ENCODE measurements at regions not wholly inside any gene's neighbourhood (a gene's known extent, or its start where the extent isn't known, plus 50 kb on each side); places are given as distances from the start of the nearest gene placed in this dataset.

DNA sequence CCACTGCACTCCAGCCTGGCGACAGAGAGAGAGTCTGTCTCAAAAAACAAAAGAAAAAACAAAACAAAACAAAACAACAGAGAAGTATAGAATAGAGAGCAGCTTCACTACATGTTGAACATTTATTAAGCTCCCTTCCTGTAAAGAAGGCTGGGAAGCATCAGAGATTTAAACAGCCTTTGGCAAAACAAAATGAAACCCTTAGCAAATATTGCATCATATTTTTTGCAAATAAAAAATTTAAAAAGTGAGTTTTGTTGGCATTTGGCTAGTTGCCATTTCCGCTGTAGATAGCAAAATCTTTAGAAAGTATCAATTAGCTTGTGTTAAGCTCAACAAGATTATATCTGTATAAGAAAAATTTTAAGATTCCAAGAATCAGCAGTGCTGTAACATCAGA is 151.2 kb downstream of the SERPINI1 start:
- H4K8ac ChIP-seq (ENCODE audit: low read depth, low read length), result no peak overlapping the region
- no peak overlapping the region for H3K14ac ChIP-seq (ENCODE audit: low read length)
- H3K36me3 ChIP-seq (ENCODE audit: control insufficient read depth in 1 of 2, insufficient read depth in 2 of 2, low read length in 2 of 2), result no peaks in the 10 kb centered on the region
- no peaks in the 10 kb centered on the region for H3K9me3 ChIP-seq (ENCODE audit: insufficient read depth, low read depth, low read length)
- WGBS (ENCODE audit: extremely low coverage, insufficient coverage, insufficient read length), result no CpG with 5 or more reads among the region's 2 CpGs
- H3K79me1 ChIP-seq (ENCODE audit: low read length), result no peaks in the 10 kb centered on the region
- H3K4me1 ChIP-seq (ENCODE audit: control insufficient read depth in 1 of 2, insufficient read depth in 2 of 2, low read length in 2 of 2), result no peaks in the 10 kb centered on the region
- H2BK120ac ChIP-seq (ENCODE audit: insufficient read depth, low read length, poor library complexity), result no peak overlapping the region
- no peak overlapping the region for H2AK5ac ChIP-seq (ENCODE audit: low read length)
- no peak overlapping the region for H3K23ac ChIP-seq (ENCODE audit: low read length)
- H3K27ac ChIP-seq (ENCODE audit: low read depth, low read length), result no peak overlapping the region
- no peak overlapping the region for H2BK12ac ChIP-seq (ENCODE audit: low read length)
- no peak overlapping the region for H4K91ac ChIP-seq (ENCODE audit: low read depth, low read length)
- H3K18ac ChIP-seq (ENCODE audit: low read length), result no peak overlapping the region
- no peak overlapping the region for H3K4ac ChIP-seq (ENCODE audit: low read depth, low read length)
- H3K4me3 ChIP-seq (ENCODE audit: low read depth, low read length), result no peak overlapping the region
- H3K9ac ChIP-seq (ENCODE audit: low read length), result no peak overlapping the region
- DNase-seq, result no peak
- no peaks in the 10 kb centered on the region for H3K27me3 ChIP-seq (ENCODE audit: insufficient read depth, low read length)
- H3K79me2 ChIP-seq (ENCODE audit: control insufficient read depth, insufficient read depth, low read length, poor library complexity), result no peaks in the 10 kb centered on the region
- no peak overlapping the region for H2AFZ ChIP-seq (ENCODE audit: insufficient read depth, low read length, poor library complexity)
- no peak overlapping the region for H2BK5ac ChIP-seq (ENCODE audit: low read depth, low read length, poor library complexity)
- H3K4me2 ChIP-seq (ENCODE audit: low read length), result no peak overlapping the region
- H4K12ac ChIP-seq (ENCODE audit: low read depth, low read length), result no peak overlapping the region

DNA sequence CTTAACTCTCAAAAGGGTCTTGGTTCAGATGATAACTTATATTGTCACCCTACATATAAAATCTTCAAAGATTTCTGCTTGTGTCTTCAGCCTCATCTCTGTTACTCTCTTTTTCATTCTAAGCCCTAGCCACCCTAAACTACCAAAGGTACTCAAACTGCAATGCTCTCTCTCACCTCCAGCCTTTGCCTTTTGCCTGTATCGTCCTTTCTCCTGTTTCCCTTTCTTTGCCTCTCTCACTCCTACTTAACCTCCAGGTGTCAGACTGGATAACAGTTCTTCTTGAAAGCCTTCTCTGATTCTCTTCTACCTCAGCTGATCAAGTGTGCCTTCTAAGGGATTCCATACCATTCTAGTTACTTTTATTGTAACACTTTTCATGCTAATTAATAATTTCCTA is 149.8 kb downstream of the SERPINI1 start:
- Histone ChIP-seq H3K79me2 (ENCODE audit: control insufficient read depth, insufficient read depth, low read length, poor library complexity) (no peaks in the 10 kb centered on the region), H4K12ac (ENCODE audit: low read depth, low read length) (no peak overlapping the region), H3K9me3 (ENCODE audit: insufficient read depth, low read depth, low read length) (no peaks in the 10 kb centered on the region), H3K27ac (ENCODE audit: low read depth, low read length) (no peak overlapping the region), H3K9ac (ENCODE audit: low read length) (no peak overlapping the region), H2BK120ac (ENCODE audit: insufficient read depth, low read length, poor library complexity) (no peak overlapping the region), H3K4me3 (ENCODE audit: low read depth, low read length) (no peak overlapping the region), H3K4ac (ENCODE audit: low read depth, low read length) (no peak overlapping the region), H3K18ac (ENCODE audit: low read length) (no peak overlapping the region), H3K23ac (ENCODE audit: low read length) (no peak overlapping the region), H2AK5ac (ENCODE audit: low read length) (no peak overlapping the region), H3K4me1 (ENCODE audit: control insufficient read depth in 1 of 2, insufficient read depth in 2 of 2, low read length in 2 of 2) (no peaks in the 10 kb centered on the region), H2BK12ac (ENCODE audit: low read length) (no peak overlapping the region), H3K27me3 (ENCODE audit: insufficient read depth, low read length) (no peaks in the 10 kb centered on the region), H3K14ac (ENCODE audit: low read length) (no peak overlapping the region), H4K8ac (ENCODE audit: low read depth, low read length) (no peak overlapping the region), H2BK5ac (ENCODE audit: low read depth, low read length, poor library complexity) (no peak overlapping the region), H4K91ac (ENCODE audit: low read depth, low read length) (no peak overlapping the region), H3K79me1 (ENCODE audit: low read length) (no peaks in the 10 kb centered on the region), H3K36me3 (ENCODE audit: control insufficient read depth in 1 of 2, insufficient read depth in 2 of 2, low read length in 2 of 2) (no peaks in the 10 kb centered on the region), H2AFZ (ENCODE audit: insufficient read depth, low read length, poor library complexity) (no peak overlapping the region), H3K4me2 (ENCODE audit: low read length) (no peak overlapping the region)
- no CpG with 5 or more reads among the region's 1 CpG for WGBS (ENCODE audit: extremely low coverage, insufficient coverage, insufficient read length)
- DNase-seq, result no peak

DNA sequence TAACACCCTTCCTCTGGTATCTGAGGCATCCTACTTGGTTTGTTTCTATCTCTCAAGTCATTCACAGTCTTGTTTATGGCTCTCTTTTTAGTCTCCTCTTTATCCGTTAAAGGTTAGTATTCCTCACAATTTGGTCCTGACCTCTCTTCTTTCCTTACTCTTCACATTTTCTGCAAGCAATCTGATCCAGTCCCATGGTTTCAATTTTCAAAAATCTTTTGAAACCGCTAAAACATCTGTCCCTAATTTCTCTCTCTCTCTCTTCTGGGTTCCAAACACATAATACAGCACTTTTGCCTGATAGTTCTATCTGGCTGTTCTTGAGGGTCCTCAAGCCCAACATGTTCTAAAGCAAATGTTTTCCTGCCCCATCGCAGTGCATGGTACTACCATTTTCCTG is 149.0 kb downstream of the SERPINI1 start:
- no peak for DNase-seq
- Histone ChIP-seq H3K4ac (ENCODE audit: low read depth, low read length) (no peak overlapping the region), H2BK5ac (ENCODE audit: low read depth, low read length, poor library complexity) (no peak overlapping the region), H3K27me3 (ENCODE audit: insufficient read depth, low read length) (no peaks in the 10 kb centered on the region), H3K36me3 (ENCODE audit: control insufficient read depth in 1 of 2, insufficient read depth in 2 of 2, low read length in 2 of 2) (no peaks in the 10 kb centered on the region), H2BK12ac (ENCODE audit: low read length) (no peak overlapping the region), H3K27ac (ENCODE audit: low read depth, low read length) (no peak overlapping the region), H3K23ac (ENCODE audit: low read length) (no peak overlapping the region), H3K4me1 (ENCODE audit: control insufficient read depth in 1 of 2, insufficient read depth in 2 of 2, low read length in 2 of 2) (no peaks in the 10 kb centered on the region), H3K18ac (ENCODE audit: low read length) (no peak overlapping the region), H3K9me3 (ENCODE audit: insufficient read depth, low read depth, low read length) (no peaks in the 10 kb centered on the region), H2AK5ac (ENCODE audit: low read length) (no peak overlapping the region), H4K91ac (ENCODE audit: low read depth, low read length) (no peak overlapping the region), H2BK120ac (ENCODE audit: insufficient read depth, low read length, poor library complexity) (no peak overlapping the region), H3K14ac (ENCODE audit: low read length) (no peak overlapping the region), H3K4me3 (ENCODE audit: low read depth, low read length) (no peak overlapping the region), H3K79me1 (ENCODE audit: low read length) (no peaks in the 10 kb centered on the region), H3K4me2 (ENCODE audit: low read length) (no peak overlapping the region), H3K9ac (ENCODE audit: low read length) (no peak overlapping the region), H4K12ac (ENCODE audit: low read depth, low read length) (no peak overlapping the region), H2AFZ (ENCODE audit: insufficient read depth, low read length, poor library complexity) (no peak overlapping the region), H4K8ac (ENCODE audit: low read depth, low read length) (no peak overlapping the region), H3K79me2 (ENCODE audit: control insufficient read depth, insufficient read depth, low read length, poor library complexity) (no peaks in the 10 kb centered on the region)
- WGBS (ENCODE audit: extremely low coverage, insufficient coverage, insufficient read length), result no CpG with 5 or more reads among the region's 3 CpGs

DNA sequence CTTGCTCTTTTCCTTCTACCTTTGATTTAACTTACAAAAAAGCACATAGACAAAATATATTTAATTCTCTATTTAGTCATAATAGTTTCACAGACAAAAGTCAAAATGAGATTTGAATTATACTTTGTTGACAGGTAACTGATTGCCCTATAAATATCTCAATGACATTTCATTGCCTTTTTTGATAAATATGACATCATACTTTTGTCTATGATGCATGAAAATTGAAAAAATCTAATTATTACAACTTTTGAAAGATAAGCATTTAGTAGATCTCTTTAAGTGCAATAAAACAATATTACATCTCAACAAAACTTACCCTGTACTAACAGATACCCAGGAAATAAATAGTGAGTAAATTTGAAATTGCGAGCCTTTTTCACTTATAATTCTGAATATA is 147.9 kb downstream of the SERPINI1 start:
- Histone ChIP-seq H3K9me3 (ENCODE audit: insufficient read depth, low read depth, low read length) (no peaks in the 10 kb centered on the region), H3K4me2 (ENCODE audit: low read length) (no peak overlapping the region), H2AK5ac (ENCODE audit: low read length) (no peak overlapping the region), H3K27me3 (ENCODE audit: insufficient read depth, low read length) (no peaks in the 10 kb centered on the region), H2BK5ac (ENCODE audit: low read depth, low read length, poor library complexity) (no peak overlapping the region), H3K79me1 (ENCODE audit: low read length) (no peaks in the 10 kb centered on the region), H3K4me3 (ENCODE audit: low read depth, low read length) (no peak overlapping the region), H4K91ac (ENCODE audit: low read depth, low read length) (no peak overlapping the region), H4K8ac (ENCODE audit: low read depth, low read length) (no peak overlapping the region), H3K27ac (ENCODE audit: low read depth, low read length) (no peak overlapping the region), H3K23ac (ENCODE audit: low read length) (no peak overlapping the region), H3K36me3 (ENCODE audit: control insufficient read depth in 1 of 2, insufficient read depth in 2 of 2, low read length in 2 of 2) (no peaks in the 10 kb centered on the region), H3K14ac (ENCODE audit: low read length) (no peak overlapping the region), H2AFZ (ENCODE audit: insufficient read depth, low read length, poor library complexity) (no peak overlapping the region), H3K79me2 (ENCODE audit: control insufficient read depth, insufficient read depth, low read length, poor library complexity) (no peaks in the 10 kb centered on the region), H4K12ac (ENCODE audit: low read depth, low read length) (no peak overlapping the region), H2BK120ac (ENCODE audit: insufficient read depth, low read length, poor library complexity) (no peak overlapping the region), H3K18ac (ENCODE audit: low read length) (no peak overlapping the region), H2BK12ac (ENCODE audit: low read length) (no peak overlapping the region), H3K4ac (ENCODE audit: low read depth, low read length) (no peak overlapping the region), H3K9ac (ENCODE audit: low read length) (no peak overlapping the region), H3K4me1 (ENCODE audit: control insufficient read depth in 1 of 2, insufficient read depth in 2 of 2, low read length in 2 of 2) (no peaks in the 10 kb centered on the region)
- no CpG with 5 or more reads among the region's 1 CpG for WGBS (ENCODE audit: extremely low coverage, insufficient coverage, insufficient read length)
- DNase-seq, result no peak
